ENCODE measurements at regions not wholly inside any gene's neighbourhood (a gene's known extent, or its start where the extent isn't known, plus 50 kb on each side); places are given as distances from the start of the nearest gene placed in this dataset.

DNA sequence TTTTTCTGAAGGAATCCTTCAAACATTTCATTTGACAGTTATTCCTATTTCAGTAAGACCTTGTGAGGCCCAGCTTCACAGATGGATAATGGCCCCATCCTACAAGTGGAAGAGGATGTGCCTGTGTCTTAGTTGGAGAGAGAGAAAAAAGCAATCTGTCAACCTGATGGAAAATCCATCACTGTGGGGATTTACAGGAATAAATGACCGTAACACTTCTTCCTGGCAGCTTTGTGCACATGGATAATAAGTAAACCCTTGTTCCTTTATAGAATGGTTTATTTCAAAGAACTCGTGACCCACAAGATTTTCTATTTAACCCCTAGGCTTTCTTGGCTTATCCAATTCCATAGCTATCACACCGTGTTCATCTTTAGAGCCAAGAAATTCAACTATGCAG is 121.4 kb upstream of the PCED1B start:
- no peaks in the 10 kb centered on the region for H3K27me3 ChIP-seq (ENCODE audit: control insufficient read depth in 1 of 2, insufficient read depth in 2 of 2, low read length in 2 of 2)
- CTCF ChIA-PET: interaction anchor here (1.1 kb wide), 1 partner anchor 12 kb away, joined by 3 read pairs; no protein-coding TSS in a partner anchor

DNA sequence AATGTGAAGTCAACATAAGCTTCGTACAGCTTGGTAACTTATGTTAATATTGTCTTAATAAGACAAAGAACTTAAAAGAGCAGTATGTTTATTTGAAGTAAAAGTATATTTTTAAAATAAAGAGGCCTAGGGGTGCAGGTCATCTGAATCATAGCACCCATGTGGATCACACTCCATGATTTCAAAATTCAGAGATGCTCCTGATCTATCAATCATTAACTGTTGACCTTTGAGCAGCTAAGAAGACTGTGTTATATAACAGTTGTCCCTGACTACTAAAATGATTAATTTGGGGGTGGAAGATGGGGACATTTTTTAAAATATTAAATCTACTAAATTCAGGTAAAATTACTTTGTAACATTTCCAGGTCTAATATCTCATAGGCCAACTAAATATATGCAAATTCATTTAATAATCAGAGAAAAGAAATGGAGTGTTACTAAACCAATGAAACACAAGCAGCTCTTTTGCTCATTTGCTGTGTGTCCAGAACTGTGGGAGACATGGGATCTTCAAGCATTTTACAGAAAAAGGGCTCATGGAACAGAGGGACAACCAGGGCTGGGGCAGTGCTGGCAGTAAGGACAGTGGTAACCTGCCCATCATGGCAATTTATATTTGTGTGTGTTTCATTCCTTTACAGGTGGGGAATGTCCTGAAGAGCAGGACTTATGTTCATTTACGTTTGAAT is 120.7 kb upstream of the PCED1B start:
- Mint-ChIP-seq H3K4me3 (no peak overlapping the region), H3K27me3 (peaks cover 10% of the 10 kb centered on the region), H3K9me3 (no peaks in the 10 kb centered on the region), H3K4me1 (ENCODE audit: low read depth) (no peaks in the 10 kb centered on the region), H3K27ac (no peak overlapping the region), H3K36me3 (ENCODE audit: low read depth) (no peaks in the 10 kb centered on the region)
- no peak for ATAC-seq (ENCODE audit: poor library complexity)
- TF ChIP-seq, protein P1, sequence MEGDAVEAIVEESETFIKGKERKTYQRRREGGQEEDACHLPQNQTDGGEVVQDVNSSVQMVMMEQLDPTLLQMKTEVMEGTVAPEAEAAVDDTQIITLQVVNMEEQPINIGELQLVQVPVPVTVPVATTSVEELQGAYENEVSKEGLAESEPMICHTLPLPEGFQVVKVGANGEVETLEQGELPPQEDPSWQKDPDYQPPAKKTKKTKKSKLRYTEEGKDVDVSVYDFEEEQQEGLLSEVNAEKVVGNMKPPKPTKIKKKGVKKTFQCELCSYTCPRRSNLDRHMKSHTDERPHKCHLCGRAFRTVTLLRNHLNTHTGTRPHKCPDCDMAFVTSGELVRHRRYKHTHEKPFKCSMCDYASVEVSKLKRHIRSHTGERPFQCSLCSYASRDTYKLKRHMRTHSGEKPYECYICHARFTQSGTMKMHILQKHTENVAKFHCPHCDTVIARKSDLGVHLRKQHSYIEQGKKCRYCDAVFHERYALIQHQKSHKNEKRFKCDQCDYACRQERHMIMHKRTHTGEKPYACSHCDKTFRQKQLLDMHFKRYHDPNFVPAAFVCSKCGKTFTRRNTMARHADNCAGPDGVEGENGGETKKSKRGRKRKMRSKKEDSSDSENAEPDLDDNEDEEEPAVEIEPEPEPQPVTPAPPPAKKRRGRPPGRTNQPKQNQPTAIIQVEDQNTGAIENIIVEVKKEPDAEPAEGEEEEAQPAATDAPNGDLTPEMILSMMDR (IDR thresholded peaks at IDR 0.05): no peak
- intact Hi-C loops (cut with DNase I, micrococcal nuclease): no loop called here
- Histone ChIP-seq H3K9me3 (ENCODE audit: control insufficient read depth in 1 of 2, insufficient read depth in 1 of 2, low read length in 2 of 2) (no peaks in the 10 kb centered on the region), H3K27me3 (ENCODE audit: control insufficient read depth in 1 of 2, insufficient read depth in 2 of 2, low read length in 2 of 2) (no peaks in the 10 kb centered on the region), H3K4me3 (ENCODE audit: low read length) (no peak overlapping the region), H3K36me3 (ENCODE audit: insufficient read depth, low read length) (no peaks in the 10 kb centered on the region), H3K27ac (ENCODE audit: low read depth in 1 of 2, low read length in 2 of 2) (no peak overlapping the region), H3K4me1 (ENCODE audit: insufficient read depth, low read length) (no peaks in the 10 kb centered on the region)
- ChIA-PET POLR2A (no interaction called here), CTCF (no interaction called here)
- no peak for DNase-seq

More for the DNA sequence above, 121.4 kb upstream of the PCED1B start:
- ATAC-seq (ENCODE audit: poor library complexity) (no peak), DNase-seq (no peak)
- H3K9me3 Mint-ChIP-seq: no peaks in the 10 kb centered on the region
- no peaks in the 10 kb centered on the region for H3K36me3 ChIP-seq (ENCODE audit: insufficient read depth, low read length)
- no peak overlapping the region for H3K4me3 Mint-ChIP-seq
- no peaks in the 10 kb centered on the region for H3K9me3 ChIP-seq (ENCODE audit: control insufficient read depth in 1 of 2, insufficient read depth in 1 of 2, low read length in 2 of 2)
- H3K36me3 Mint-ChIP-seq (ENCODE audit: low read depth): no peaks in the 10 kb centered on the region
- no peaks in the 10 kb centered on the region for H3K4me1 Mint-ChIP-seq (ENCODE audit: low read depth)
- H3K4me1 ChIP-seq (ENCODE audit: insufficient read depth, low read length): no peaks in the 10 kb centered on the region
- POLR2A ChIA-PET: no interaction called here
- intact Hi-C loops (cut with DNase I, micrococcal nuclease): no loop called here
- TF ChIP-seq, protein P1 (IDR thresholded peaks at IDR 0.05): no peak
- no peak overlapping the region for H3K27ac Mint-ChIP-seq
- no peak overlapping the region for H3K4me3 ChIP-seq (ENCODE audit: low read length)
- no peak overlapping the region for H3K27ac ChIP-seq (ENCODE audit: low read depth in 1 of 2, low read length in 2 of 2)
- H3K27me3 Mint-ChIP-seq: peaks cover 10% of the 10 kb centered on the region

GRCh38 chr12:46959502-46959901 is 119.9 kb upstream of the PCED1B start:
- no peaks in the 10 kb centered on the region for H3K36me3 Mint-ChIP-seq (ENCODE audit: low read depth)
- Histone ChIP-seq H3K36me3 (ENCODE audit: insufficient read depth, low read length) (no peaks in the 10 kb centered on the region), H3K4me3 (ENCODE audit: low read length) (no peak overlapping the region), H3K4me1 (ENCODE audit: insufficient read depth, low read length) (no peaks in the 10 kb centered on the region), H3K9me3 (ENCODE audit: control insufficient read depth in 1 of 2, insufficient read depth in 1 of 2, low read length in 2 of 2) (no peaks in the 10 kb centered on the region), H3K27me3 (ENCODE audit: control insufficient read depth in 1 of 2, insufficient read depth in 2 of 2, low read length in 2 of 2) (no peaks in the 10 kb centered on the region), H3K27ac (ENCODE audit: low read depth in 1 of 2, low read length in 2 of 2) (no peak overlapping the region)
- intact Hi-C loops (cut with DNase I, micrococcal nuclease): no loop called here
- TF ChIP-seq, protein P1 (IDR thresholded peaks at IDR 0.05): no peak
- H3K27me3 Mint-ChIP-seq: peaks cover 5% of the 10 kb centered on the region
- no peak overlapping the region for H3K4me3 Mint-ChIP-seq
- H3K4me1 Mint-ChIP-seq (ENCODE audit: low read depth): no peaks in the 10 kb centered on the region
- no peaks in the 10 kb centered on the region for H3K9me3 Mint-ChIP-seq
- ChIA-PET POLR2A (no interaction called here), CTCF (no interaction called here)
- no peak overlapping the region for H3K27ac Mint-ChIP-seq
- ATAC-seq (ENCODE audit: poor library complexity): no peak
- DNase-seq: no peak

All from CD4-positive, alpha-beta T cell (primary cell).